ENCODE measurements at regions not wholly inside any gene's neighbourhood (a gene's known extent, or its start where the extent isn't known, plus 50 kb on each side); places are given as distances from the start of the nearest gene placed in this dataset.
"Not testable (repeated sequence)": the region's sequence is repeated elsewhere in the genome, so short reads cannot be mapped to it uniquely, and the experiment has no call there.

DNA sequence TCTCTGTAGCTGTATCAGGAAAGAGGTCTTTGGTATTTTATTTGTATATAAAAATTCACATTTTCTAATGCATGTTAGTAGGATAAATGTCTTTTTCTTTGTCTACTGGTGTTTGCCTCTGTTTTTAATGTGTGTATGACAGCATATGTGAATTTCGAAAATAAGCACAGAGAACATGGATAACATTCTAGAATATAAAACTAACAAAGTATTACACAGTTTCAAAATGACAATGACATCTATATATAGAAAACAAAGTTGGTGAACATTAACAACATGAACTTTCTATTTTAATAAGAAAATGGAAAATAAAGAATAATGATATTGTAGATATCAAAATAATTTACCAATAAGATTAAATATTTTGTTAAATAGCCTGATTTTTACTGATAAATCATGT is 608.0 kb downstream of the COL12A1 start:
- no peak for DNase-seq (ENCODE audit: low read depth in 3 of 3, low spot score in 2 of 3)

DNA sequence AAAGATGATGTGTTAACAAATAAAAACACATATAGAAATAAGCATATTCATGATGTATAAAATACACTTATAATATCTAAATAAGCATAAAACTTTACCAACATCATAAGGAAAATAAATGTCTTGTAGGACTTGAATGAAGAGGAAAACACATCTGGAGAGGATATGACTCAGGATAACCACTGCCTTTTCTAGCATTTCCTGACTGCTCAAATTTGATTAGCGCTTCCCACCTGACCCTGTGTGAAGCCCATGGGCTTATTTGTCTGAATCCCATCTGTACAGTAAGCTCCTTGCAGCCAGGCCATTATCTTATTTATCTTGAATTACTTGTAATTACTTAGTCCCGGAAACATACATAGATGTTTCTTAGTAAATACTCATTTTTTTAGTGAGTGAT is 608.6 kb downstream of the COL12A1 start:
- DNase-seq (ENCODE audit: low read depth in 3 of 3, low spot score in 2 of 3): no peak

DNA sequence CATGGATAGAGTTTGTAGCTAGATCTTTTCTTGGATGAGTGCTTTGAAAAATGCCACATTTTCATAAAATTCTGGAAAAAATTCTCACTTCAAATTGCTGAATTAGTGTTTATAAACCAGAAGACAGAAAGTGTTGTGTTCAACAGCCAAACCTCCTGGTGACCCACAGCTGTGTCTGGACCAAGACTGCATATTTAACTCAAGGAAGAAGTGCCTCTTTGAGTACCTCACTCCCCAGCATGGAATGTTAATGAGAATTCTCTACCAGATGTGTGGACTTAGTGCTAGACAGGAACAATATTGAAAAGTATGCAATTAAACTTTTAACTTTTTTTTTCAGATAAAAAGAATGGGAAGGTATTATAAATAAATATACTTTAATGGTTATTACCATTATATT is 609.3 kb downstream of the COL12A1 start:
- no peak for DNase-seq (ENCODE audit: low read depth in 3 of 3, low spot score in 2 of 3)

DNA sequence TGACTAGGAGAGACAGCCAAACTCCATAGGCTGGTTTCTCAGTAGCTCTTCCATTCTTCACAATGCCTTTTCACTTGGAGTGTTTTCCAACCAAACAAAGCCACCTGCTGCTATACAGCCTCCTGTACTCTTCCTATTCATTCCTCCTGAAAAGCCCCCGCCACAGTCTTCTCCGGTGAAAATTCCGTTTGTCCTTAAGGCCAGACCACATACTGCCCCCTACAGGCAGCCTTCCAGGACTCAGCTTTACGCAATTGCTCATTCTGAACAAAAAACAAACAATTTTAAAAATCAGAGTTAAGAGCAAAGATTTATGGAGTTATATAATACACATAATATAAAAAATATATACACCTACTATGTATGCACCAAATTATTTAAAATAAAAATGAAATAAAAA is 611.5 kb downstream of the COL12A1 start:
- not testable (repeated sequence) for DNase-seq (ENCODE audit: low read depth in 3 of 3, low spot score in 2 of 3)

DNA sequence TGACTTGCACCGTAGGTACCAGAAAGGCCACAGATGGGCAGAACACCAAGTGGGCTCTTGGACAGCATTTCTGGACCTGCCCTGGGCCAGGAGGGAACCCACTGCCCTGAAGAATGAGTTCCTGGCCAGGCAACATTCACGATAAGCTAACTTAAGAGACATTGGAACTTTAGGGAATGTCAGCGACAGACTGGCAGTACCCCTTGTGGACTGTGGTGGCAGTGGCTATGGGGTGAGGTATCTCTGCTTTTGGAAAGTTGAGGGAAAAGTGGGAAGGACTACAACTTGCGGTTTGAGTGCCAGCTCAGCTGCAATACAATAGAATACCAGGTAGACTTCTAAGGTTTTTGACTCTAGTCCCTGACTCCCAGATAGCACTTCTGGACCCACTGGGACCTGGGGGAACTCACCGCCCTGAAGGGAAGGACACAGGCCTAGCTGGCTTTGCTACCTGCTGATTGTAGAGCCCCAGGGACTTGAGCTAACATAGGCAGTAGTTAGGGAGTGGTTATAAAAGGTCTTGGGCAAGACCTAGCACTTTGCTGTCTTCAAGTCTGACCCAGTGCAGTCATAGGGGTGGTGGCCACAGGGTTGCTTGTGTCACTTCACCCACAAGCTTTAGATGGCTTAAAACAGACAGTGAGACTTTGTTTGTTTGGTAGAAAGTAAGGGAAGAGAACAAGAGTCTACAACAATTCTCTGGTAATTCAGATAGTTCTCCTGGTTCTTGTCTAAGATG is 617.6 kb downstream of the COL12A1 start:
- DNase-seq (ENCODE audit: low read depth in 3 of 3, low spot score in 2 of 3): no peak

DNA sequence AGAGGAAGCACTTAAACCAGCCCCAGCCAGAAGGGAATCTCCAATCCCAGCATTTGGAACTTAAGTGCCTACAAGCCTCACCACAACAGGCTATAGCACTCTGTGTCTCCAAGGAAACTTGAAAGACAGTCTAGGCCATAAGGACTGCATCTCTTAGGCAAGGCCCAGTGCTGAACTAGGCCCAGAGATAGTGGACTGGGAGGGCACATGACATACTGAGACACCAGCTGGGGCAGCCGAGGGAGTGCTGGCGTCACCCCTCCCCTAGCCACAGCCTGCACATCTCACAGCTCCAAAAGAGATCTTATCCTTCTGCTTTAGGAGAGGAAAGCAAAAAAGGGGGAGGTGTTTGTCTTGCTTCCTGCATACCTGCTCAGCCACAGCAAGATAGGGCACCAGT is 618.5 kb downstream of the COL12A1 start:
- no peak for DNase-seq (ENCODE audit: low read depth in 3 of 3, low spot score in 2 of 3)

DNA sequence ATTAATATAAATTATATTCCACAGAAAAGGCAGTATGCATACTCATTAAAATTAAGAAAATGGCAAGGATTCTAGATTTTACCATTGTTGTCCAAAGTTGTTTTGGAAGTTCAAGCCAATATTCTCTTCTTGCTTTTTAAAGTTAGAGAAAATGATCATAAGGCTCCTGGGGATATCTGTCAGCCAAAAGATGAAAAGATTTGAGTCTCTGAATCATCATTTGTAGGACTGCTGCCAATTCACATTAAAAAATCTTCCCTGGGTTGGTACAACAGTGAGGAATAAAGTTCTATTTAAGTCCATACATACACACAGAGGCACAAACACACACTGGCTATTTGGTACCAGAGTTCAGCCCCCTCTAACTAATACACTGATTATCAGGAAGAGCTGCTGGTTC is 620.1 kb downstream of the COL12A1 start:
- DNase-seq (ENCODE audit: low read depth in 3 of 3, low spot score in 2 of 3): no peak

DNA sequence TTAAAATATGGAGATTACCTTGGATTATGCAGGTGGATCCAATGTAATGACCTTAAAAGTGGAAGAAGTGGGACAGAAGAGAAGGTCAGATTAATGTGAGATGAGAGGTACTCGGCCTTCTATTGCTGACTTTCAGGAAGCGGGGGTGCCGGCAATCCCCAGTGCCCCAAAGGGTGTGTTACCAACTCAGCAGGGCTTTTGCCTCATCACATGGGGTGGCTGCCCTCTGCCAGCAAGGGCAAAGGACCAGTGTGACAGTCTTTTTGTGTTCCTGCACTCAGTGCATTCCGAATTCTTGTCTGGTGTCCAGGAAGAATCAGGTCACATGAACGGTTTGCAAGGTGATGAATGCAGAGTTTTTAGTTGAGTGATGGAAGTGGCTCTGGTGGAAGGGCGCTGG is 624.2 kb downstream of the COL12A1 start:
- no peak for DNase-seq (ENCODE audit: low read depth in 3 of 3, low spot score in 2 of 3)

DNA sequence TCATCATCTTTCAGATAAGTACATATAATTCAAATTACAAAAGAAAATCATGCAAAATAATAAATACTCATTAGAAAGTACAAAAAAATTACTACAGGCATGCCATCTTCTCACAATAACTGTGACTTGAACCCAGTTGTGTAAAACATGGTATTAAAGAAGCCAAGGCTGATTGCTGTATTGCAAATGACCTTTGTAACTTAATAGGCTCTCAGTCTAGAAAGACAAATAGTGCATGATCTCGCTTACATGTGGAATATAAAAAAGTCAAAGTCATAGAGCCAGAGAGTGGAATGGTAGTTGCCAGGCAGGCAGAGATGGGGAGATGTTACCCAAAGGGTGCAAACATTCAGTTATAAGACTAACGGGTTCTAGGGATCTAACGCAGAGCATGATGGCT is 626.1 kb downstream of the COL12A1 start:
- DNase-seq (ENCODE audit: low read depth in 3 of 3, low spot score in 2 of 3): no peak

DNA sequence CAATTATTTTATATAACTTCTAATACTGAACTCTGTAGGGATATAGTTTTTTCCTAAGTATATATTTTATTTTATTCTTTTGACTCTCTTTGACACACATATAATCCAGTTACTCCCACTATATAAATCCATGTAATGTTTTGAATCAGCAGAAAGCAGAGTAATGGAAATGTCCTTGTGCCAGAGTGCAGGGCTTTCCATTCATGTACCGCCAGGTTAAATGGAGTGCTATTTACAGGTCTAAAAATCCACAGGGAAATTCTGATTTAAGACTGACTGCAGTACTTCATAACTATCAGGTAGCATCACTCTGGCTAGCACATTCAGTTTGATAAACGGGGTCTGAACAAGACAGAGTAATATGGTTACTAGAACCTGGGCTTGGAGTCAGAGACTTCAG is 626.8 kb downstream of the COL12A1 start:
- no peak for DNase-seq (ENCODE audit: low read depth in 3 of 3, low spot score in 2 of 3)

DNA sequence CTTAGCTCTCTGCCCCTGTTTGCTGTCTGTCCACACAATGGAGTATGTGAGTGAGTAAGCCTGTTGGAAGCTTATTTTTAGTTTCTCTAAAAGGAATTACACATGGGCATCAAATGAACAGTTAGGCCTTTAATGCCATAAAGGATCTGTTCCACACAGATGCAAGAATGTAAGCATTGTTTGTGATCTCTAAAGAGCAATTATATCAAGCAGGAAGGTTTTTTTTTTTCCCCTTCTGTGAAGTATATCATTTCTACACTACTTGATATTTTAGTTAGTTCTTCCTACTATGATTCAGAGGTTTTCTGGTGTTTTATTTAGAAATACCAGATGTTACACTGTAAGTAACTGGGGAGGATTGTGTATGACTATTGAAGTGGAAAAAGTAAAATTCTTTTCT is 627.5 kb downstream of the COL12A1 start:
- DNase-seq (ENCODE audit: low read depth in 3 of 3, low spot score in 2 of 3): no peak

DNA sequence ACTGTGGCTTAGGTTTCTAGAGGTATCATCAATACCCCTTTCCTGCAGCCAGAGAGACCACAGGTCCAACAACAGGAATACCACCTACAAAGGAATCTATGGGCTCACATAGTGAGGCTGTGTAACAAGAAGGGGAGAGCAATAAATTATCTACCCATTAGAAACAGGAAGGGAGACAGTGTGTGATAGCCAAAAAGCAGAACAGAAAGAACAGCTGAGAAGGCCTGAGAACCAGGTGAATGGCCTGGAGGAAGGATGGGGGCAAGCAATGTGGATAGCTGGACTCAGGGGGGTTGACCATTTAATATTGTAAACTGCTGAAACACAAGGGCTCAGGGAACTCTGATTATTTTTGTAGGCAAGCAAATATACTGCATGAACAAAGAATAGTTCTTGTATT is 628.2 kb downstream of the COL12A1 start:
- no peak for DNase-seq (ENCODE audit: low read depth in 3 of 3, low spot score in 2 of 3)

DNA sequence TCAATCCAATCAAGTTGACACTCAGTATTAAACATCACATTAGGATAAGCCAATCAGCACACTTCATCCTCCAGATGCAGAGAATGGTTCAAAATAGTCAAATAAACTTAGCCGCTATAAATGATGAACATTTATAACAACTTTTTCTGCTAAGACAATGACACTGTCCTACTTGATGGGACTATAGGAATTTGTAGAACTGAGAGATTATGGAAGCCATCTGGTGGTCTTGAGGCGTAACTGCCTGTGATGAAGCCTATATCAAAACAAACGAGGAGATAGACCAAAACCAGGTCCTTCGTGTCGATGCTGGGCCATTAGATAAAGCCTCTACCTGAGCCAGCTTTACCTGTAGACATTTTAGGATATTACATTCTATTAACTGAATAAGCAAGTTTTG is 631.1 kb downstream of the COL12A1 start:
- DNase-seq (ENCODE audit: low read depth in 3 of 3, low spot score in 2 of 3): peak in 1 of 3 donors; percentile 1

DNA sequence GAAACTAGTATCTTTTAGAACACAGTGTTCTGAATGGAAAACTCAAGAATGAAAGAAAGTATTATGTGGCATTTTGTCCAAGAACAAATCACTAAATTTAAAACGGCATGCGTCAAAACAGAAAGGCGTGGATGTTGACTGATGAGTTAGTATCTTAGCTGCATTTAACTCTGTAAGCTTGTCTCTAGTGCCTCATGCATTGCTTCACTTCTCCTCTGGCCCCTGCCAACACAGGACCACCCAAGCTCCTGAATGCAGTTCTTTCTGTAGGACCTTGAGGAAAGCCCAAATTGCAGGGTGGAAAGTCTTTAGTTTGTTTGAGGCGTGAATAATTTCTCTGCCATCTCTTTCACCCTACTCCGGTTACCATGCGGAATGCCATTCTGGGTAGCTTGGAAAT is 632.2 kb downstream of the COL12A1 start:
- no peak for DNase-seq (ENCODE audit: low read depth in 3 of 3, low spot score in 2 of 3)

DNA sequence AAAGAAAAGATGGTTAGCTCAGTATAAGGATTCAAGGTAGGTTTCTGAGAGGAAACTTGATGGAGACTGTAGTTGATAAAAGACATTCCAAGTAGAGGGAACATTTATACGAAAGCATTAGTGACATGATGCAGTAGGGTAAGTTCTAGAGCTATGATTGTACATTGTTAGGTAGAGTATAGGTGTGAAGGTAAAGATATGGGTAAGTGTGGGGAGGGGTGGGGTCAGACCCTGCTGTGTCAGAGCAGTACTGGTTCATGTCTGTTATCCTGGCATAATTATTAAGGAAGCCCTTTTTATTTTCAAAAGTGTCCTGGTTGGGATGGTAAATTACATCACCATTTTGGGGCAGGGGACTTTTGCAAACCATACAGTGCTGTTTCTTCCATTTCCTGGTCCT is 635.8 kb downstream of the COL12A1 start:
- DNase-seq (ENCODE audit: low read depth in 3 of 3, low spot score in 2 of 3): no peak

DNA sequence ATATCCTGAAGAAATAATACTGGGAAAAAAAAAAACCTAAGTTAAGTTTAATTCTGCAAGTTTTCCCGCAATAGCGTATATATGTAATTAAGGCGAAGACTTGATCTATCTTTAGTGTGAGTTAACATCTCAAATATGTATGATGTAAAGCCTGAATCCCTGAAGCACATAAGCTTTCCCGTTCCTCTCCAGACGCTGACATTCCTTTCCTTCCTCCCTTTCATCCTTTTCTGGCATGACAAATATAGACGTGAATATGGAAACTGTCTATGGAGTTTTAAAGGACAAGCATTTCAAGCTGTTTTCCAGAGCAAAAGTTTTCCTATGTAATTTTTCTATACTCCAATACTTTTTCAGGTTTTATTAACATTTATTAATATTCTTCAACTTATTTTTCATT is 637.0 kb downstream of the COL12A1 start:
- no peak for DNase-seq (ENCODE audit: low read depth in 3 of 3, low spot score in 2 of 3)

DNA sequence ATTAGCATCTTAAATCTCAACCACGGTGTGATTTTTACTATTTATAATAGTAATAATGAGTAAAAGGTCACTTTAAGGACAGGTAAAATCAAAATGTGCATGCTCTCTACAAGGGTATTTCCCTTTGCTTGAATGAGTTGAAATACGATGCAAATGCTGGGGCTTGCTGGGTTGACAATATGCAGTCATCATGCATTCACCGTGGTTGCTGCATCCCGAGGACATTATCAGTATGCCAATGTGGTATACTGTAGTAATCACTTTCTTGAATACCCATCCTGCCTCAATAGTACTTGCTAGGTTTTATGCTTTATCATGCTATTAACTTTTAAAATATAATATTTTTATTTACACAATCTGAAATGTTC is 637.9 kb downstream of the COL12A1 start:
- not testable (repeated sequence) for DNase-seq (ENCODE audit: low read depth in 3 of 3, low spot score in 2 of 3)

DNA sequence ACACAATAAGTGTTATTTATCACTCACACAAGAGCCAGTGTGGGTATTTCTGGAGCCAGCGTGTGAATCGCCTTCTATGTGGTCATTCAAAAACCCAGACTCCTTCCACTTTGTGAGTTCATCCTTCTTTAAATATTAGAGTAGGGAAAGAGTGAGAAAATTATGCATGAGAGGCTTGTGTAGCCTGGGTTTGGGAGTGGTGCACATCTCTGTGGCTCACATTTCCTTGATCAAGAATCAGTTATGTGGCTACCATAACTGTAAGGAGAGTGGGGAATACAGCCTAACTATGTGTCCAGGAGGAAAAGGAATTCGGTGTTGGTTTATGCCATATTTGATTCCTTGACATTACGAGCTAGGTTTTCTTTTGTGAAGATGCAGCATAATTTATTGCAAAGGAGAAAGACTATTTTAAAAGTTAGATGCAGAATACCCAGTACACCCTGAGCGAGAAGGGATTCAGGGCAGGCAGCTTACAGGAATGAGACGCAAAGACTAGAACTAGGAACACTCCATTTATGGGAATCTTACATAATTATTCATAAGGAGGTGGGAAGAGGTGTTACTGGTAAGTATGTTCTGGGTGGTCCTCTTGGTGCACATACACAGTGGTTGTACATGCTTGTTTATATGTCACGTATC is 638.5 kb downstream of the COL12A1 start:
- no peak for DNase-seq (ENCODE audit: low read depth in 3 of 3, low spot score in 2 of 3)

DNA sequence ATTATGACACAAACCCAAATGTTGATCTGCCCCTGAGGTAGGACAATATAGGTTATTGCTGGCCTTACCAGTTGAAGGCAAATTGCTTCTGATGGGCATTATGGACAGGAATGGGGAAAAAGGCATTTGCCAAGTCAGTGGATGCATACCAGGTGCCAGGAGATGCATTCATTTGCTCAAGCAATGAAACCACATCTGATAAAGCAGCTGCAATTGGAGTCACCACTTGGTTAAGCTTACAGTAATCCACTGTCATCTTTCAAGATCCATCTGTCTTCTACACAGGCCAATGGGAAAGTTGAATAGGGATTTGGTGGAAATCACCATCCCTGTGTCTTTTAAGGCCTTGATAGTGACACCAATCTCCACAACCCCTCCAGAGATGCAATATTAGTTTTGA is 648.6 kb downstream of the COL12A1 start:
- DNase-seq (ENCODE audit: low read depth in 3 of 3, low spot score in 2 of 3): no peak

DNA sequence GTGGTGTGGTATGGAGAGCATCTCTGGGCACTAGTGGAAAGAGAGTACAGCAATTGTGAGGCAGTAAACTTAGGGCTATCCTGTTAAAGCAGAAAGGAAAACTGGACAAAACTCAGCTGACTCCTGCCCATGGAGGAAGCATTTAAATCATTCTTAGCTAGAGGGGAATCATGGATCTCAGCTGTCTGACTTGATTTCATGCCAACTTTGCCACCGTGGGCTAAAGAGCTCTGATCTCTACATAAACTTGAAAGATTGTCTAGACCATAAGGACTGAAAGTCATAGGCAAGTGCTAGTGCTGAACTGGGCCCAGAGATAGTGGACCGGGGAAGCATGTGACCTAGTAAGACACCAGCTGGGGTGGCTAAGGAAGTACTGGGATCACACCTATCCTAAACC is 651.8 kb downstream of the COL12A1 start:
- no peak for DNase-seq (ENCODE audit: low read depth in 3 of 3, low spot score in 2 of 3)

DNA sequence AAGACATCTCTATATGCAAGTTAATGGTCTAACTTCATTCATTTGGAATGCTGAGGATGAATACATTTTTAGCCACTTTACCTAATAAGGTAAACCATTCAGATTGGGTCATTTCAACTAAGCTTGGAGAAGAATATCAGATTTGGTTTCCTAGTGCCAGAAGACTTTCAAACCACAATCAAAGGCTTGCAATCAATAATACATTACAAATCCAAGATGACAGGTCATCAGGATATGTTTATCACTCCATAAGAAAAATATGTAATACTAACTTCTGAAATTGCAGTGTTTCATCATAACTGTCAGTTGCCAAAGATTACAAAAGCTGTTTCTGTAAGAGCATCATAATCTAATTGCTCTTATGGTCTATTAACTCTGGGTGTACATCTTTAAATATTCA is 654.0 kb downstream of the COL12A1 start:
- DNase-seq (ENCODE audit: low read depth in 3 of 3, low spot score in 2 of 3): no peak

DNA sequence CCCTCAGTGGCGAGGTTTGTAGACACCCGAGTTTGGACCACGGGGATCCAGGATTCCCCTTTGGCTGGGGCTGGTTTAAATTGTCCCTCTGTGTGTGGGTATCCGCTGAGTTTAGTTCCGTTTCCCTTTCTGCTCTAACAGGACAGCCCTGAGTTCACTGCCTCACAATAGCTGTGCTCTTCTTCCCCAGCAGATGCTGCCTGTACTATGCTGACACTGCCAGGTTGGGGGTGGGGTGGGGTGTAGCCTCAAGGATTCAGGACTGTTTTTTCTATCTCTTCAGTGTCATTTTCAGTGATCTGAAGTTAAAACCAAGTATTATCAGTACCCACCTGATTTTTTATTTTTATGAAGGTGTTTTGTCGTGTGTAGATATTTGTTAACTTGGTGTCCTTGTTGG is 655.0 kb downstream of the COL12A1 start:
- no peak for DNase-seq (ENCODE audit: low read depth in 3 of 3, low spot score in 2 of 3)

DNA sequence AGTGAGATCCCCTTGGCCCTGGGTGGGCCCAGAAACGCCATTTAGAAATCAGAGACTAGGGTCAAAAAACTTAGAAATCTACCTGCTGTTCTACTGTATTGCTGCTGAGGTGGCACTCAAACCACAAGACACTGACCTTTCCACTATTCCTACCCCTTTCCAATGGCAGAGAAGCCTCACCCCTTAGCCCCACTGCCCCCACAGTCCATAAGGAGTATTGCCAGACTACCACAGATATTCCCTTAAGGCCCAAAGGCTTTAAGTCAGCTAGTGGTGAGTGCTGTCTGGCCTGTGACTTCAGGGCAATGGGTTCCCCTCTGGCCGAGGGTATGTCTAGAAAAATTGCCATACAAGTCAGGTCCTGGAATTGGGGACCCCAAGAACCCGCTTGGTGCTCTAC is 656.1 kb downstream of the COL12A1 start:
- DNase-seq (ENCODE audit: low read depth in 3 of 3, low spot score in 2 of 3): no peak
